ENCODE measurements at regions not wholly inside any gene's neighbourhood (a gene's known extent, or its start where the extent isn't known, plus 50 kb on each side); places are given as distances from the start of the nearest gene placed in this dataset.

DNA sequence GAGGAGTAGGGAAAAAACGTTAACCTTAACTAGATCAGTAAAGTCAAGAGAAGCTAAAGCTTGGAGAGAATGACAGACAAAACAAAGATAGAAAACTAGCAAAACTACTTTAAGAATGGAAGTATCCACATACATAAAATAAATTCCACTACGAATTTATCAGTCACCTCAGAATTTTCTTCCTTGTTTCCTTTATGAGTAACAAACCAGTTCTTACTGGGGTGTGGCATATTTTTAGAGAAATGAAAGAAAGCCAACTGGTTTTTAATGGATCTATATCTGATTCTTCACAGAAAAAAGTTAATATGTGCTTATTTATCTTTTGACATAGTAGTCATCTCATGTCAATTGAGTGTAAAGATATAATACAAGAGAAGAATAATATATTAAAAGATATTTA lies 2033.7 kb upstream of the CELF4 start:
- peak; percentile 1 for DNase-seq (ENCODE audit: low spot score)
- POLR2A ChIA-PET (ENCODE audit: low non-redundant PET), result no interaction called here
- TF ChIP-seq, protein P1, sequence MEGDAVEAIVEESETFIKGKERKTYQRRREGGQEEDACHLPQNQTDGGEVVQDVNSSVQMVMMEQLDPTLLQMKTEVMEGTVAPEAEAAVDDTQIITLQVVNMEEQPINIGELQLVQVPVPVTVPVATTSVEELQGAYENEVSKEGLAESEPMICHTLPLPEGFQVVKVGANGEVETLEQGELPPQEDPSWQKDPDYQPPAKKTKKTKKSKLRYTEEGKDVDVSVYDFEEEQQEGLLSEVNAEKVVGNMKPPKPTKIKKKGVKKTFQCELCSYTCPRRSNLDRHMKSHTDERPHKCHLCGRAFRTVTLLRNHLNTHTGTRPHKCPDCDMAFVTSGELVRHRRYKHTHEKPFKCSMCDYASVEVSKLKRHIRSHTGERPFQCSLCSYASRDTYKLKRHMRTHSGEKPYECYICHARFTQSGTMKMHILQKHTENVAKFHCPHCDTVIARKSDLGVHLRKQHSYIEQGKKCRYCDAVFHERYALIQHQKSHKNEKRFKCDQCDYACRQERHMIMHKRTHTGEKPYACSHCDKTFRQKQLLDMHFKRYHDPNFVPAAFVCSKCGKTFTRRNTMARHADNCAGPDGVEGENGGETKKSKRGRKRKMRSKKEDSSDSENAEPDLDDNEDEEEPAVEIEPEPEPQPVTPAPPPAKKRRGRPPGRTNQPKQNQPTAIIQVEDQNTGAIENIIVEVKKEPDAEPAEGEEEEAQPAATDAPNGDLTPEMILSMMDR (conservative IDR thresholded peaks at IDR 0.05; ENCODE audit: low read depth), result no peak
- H3K27ac ChIP-seq, result no peak overlapping the region
- CTCF ChIA-PET, result no interaction called here

DNA sequence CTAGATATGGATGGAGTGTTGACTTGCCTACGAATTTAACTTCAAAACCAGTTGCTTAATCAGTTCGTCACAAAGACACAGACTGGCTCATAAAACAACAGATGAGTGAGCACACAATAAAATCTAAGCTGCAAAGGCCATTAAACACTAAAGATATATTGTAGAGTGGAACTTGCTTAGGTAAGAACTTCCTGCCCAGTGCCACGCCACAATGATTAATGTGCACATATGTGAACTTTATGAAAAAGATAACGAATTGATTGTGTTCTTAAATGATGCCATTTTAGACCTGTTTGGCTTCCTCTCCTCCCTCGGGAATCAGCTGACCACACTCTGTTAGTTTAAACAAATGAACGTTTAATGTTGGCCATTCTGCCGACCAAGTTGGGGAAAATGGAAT lies 2031.3 kb upstream of the CELF4 start:
- ChIA-PET CTCF (interaction anchor here (1.0 kb wide), 1 partner anchor 10 kb away, joined by 4 read pairs; no protein-coding TSS in a partner anchor), POLR2A (ENCODE audit: low non-redundant PET) (no interaction called here)
- DNase-seq (ENCODE audit: low spot score), result no peak
- TF ChIP-seq, protein P1 (conservative IDR thresholded peaks at IDR 0.05; ENCODE audit: low read depth), result no peak
- H3K27ac ChIP-seq, result no peak overlapping the region

DNA sequence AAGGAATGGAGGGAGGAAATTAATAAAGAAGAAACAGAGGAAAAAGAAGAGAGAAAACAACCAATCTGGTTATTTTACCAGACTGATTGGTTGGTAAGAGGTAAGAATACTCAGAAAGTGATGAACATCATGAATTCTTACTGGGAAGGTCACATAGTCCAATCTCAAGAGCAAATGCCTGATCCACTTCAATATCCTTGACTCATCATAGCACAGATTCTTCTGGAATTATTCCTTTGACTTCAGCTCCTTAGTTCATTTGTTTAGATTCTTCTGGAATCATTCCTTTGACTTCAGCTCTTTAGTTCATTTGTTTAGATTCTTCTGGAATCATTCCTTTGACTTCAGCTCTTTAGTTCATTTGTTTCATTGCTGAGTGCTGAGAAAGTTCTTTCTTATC lies 2030.6 kb upstream of the CELF4 start:
- TF ChIP-seq, protein P1 (conservative IDR thresholded peaks at IDR 0.05; ENCODE audit: low read depth), result no peak
- ChIA-PET POLR2A (ENCODE audit: low non-redundant PET) (no interaction called here), CTCF (interaction anchor here (1.0 kb wide), 1 partner anchor 9 kb away, joined by 4 read pairs; no protein-coding TSS in a partner anchor)
- DNase-seq (ENCODE audit: low spot score), result no peak
- no peak overlapping the region for H3K27ac ChIP-seq

DNA sequence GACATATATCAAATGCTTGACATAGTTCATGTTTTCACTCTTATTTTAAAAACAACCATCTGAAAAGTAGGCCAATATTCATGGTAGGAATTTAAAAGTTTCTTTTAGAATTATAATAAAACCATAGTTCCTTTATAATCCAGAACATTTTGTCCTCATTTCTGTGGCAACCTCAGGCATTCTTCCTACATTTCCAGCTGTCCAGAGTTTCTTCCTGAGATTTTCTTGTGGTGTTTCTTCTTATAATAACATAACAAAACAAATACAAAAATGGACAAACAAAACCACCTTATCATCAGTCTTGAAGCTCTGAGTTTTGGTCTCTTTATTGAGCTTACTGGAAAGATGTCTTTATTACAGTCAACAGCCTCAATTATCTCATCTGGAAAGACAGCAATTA lies 2028.6 kb upstream of the CELF4 start:
- TF ChIP-seq, protein P1 (conservative IDR thresholded peaks at IDR 0.05; ENCODE audit: low read depth), result no peak
- no peak for DNase-seq (ENCODE audit: low spot score)
- ChIA-PET CTCF (no interaction called here), POLR2A (ENCODE audit: low non-redundant PET) (no interaction called here)
- H3K27ac ChIP-seq, result no peak overlapping the region

DNA sequence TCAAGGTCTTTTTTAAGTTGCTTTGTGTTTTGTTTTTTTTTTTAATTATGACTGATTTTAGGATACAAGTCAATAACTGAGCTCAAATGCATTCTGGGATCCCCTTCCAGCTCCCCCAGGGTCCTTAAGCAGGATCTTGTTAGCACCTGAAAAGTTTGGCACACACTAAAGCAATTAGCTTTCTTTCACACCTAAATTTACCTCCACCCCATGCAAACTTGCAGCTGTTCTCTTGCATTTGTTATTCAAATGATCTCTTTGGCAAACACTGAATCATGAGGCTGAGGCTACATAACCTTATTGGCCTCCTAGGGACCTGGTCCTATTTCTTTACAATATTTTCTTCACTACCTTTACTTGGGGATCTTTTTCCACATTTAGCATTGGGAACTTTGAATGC lies 2026.1 kb upstream of the CELF4 start:
- TF ChIP-seq, protein P1 (conservative IDR thresholded peaks at IDR 0.05; ENCODE audit: low read depth), result no peak
- H3K27ac ChIP-seq, result no peak overlapping the region
- POLR2A ChIA-PET (ENCODE audit: low non-redundant PET), result no interaction called here
- no peak for DNase-seq (ENCODE audit: low spot score)
- CTCF ChIA-PET, result no interaction called here

DNA sequence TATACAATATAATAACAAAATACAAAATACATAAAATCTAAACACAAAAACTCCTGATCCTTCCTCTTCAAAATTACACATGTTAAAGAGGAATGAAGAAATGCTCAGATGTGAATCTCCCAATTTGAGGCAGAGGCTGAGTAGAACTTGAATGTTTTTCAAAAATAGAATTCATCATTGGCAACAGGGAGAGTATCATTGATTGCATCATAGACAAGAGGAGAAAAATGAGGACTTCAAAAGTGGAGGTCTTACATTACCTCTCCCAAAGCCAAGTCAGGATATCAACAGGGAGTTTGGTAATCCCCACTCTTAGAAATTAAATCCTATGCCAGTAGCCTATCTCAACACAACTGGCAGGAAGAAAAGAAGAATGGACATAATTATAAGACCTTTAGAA lies 2023.9 kb upstream of the CELF4 start:
- ChIA-PET CTCF (interaction anchor here (0.5 to 0.7 kb wide), 2 partner anchors 432 to 1288 kb away, joined by 3 to 4 read pairs; no protein-coding TSS in a partner anchor), POLR2A (ENCODE audit: low non-redundant PET) (no interaction called here)
- H3K27ac ChIP-seq, result no peak overlapping the region
- no peak for DNase-seq (ENCODE audit: low spot score)
- TF ChIP-seq, protein P1 (conservative IDR thresholded peaks at IDR 0.05; ENCODE audit: low read depth), result no peak

DNA sequence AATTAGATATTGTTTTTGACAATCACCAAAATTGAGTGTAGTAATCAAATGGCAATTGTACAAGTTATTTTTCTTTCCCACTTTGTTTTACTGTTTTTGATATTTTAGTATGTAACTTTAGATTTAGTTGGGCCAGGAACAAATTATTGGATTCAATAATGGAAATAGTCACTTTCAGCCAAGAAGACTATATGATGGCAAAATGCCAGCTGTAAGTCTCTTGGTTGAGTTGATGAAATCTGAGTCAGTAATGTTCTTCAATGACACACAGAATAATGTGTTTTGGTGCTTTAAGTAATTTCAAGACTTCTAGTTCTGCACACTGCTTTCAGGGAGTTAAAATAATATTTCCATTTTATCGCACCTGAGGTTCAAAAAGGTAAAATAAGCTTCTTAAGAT lies 2022.0 kb upstream of the CELF4 start:
- ChIA-PET POLR2A (ENCODE audit: low non-redundant PET) (no interaction called here), CTCF (no interaction called here)
- no peak for DNase-seq (ENCODE audit: low spot score)

More for the DNA sequence above, 2022.0 kb upstream of the CELF4 start:
- no peak overlapping the region for H3K27ac ChIP-seq
- TF ChIP-seq, protein P1 (conservative IDR thresholded peaks at IDR 0.05; ENCODE audit: low read depth), result no peak

Measured in RWPE1 (cell line).